ENCODE measurements at regions not wholly inside any gene's neighbourhood (a gene's known extent, or its start where the extent isn't known, plus 50 kb on each side); places are given as distances from the start of the nearest gene placed in this dataset.

DNA sequence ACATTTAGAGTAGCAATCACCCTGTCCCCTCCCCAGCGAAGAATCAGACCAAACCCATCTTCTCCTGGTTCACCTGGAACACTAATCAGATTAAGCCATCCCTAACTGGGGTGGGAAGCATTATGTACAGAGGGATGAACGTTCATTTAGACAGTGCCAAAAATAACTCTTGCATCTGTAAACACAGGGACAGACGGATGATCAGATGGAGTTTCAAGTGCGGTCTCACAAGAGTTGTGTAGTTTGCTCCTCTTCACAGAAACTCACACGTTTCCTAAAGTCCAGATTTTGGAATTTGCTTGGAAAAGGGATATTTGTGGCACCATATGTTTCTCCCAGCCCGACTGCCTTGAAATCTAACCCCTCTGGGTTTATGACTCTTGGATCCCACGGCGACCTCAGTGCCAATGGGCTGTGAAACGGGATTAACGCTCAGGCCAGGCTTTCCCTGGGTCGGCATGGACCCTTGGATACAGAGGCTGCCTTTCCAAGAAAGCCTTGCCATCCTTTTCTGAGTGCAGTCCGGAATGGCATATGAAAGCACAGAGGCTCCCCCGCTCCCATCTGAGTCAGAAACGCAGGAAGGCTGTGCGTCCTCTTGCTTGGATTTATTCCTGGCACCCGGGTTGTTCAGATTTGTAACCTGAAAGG lies 293.2 kb upstream of the HABP2 start:
- Histone ChIP-seq H3K9me3 (ENCODE audit: control insufficient read depth, low read length) (no peaks in the 10 kb centered on the region), H3K27ac (ENCODE audit: low read depth, low read length, severe bottlenecking) (no peak overlapping the region), H3K4me1 (ENCODE audit: control insufficient read depth, insufficient read depth, low read length, poor library complexity, severe bottlenecking) (peaks cover 3% of the 10 kb centered on the region), H3K36me3 (ENCODE audit: control insufficient read depth, insufficient read depth, low read length) (no peaks in the 10 kb centered on the region), H3K4me3 (ENCODE audit: extremely low read depth, insufficient read depth, low read length, poor library complexity, severe bottlenecking) (no peak overlapping the region)
- 90 to 92% methylated on average over 14 to 15 of the region's 16 CpGs for WGBS, 2 experiments (ENCODE audit: insufficient coverage in 2 of 2)

GRCh38 chr10:113261161-113261560 lies 291.7 kb upstream of the HABP2 start:
- Histone ChIP-seq H3K4me3 (ENCODE audit: extremely low read depth, insufficient read depth, low read length, poor library complexity, severe bottlenecking) (no peak overlapping the region), H3K36me3 (ENCODE audit: control insufficient read depth, insufficient read depth, low read length) (no peaks in the 10 kb centered on the region), H3K9me3 (ENCODE audit: control insufficient read depth, low read length) (no peaks in the 10 kb centered on the region), H3K4me1 (ENCODE audit: control insufficient read depth, insufficient read depth, low read length, poor library complexity, severe bottlenecking) (no peaks in the 10 kb centered on the region), H3K27ac (ENCODE audit: low read depth, low read length, severe bottlenecking) (no peak overlapping the region)
- WGBS, 2 experiments (ENCODE audit: insufficient coverage in 2 of 2) = 87 to 96% methylated on average over 4 of the region's 10 CpGs

- Histone ChIP-seq H3K4me3 (ENCODE audit: extremely low read depth, insufficient read depth, low read length, poor library complexity, severe bottlenecking) (no peak overlapping the region), H3K36me3 (ENCODE audit: control insufficient read depth, insufficient read depth, low read length) (no peaks in the 10 kb centered on the region), H3K27ac (ENCODE audit: low read depth, low read length, severe bottlenecking) (no peak overlapping the region), H3K4me1 (ENCODE audit: control insufficient read depth, insufficient read depth, low read length, poor library complexity, severe bottlenecking) (no peaks in the 10 kb centered on the region), H3K9me3 (ENCODE audit: control insufficient read depth, low read length) (no peaks in the 10 kb centered on the region)
- WGBS, 2 experiments (ENCODE audit: insufficient coverage in 2 of 2) = 94 to 97% methylated on average over 10 to 11 of the region's 13 CpGs
These were observed 291.2 kb upstream of the HABP2 start for GRCh38 chr10:113261611-113262091.

- WGBS, 2 experiments (ENCODE audit: insufficient coverage in 2 of 2) = 92 to 93% methylated on average over 1 of the region's 3 CpGs
- H3K36me3 ChIP-seq (ENCODE audit: control insufficient read depth, insufficient read depth, low read length) = no peaks in the 10 kb centered on the region
- H3K9me3 ChIP-seq (ENCODE audit: control insufficient read depth, low read length) = no peaks in the 10 kb centered on the region
- no peak overlapping the region for H3K27ac ChIP-seq (ENCODE audit: low read depth, low read length, severe bottlenecking)
- H3K4me3 ChIP-seq (ENCODE audit: extremely low read depth, insufficient read depth, low read length, poor library complexity, severe bottlenecking) = no peak overlapping the region
- no peaks in the 10 kb centered on the region for H3K4me1 ChIP-seq (ENCODE audit: control insufficient read depth, insufficient read depth, low read length, poor library complexity, severe bottlenecking)
These were observed 289.8 kb upstream of the HABP2 start for GRCh38 chr10:113263056-113263455.

GRCh38 chr10:113264333-113265131 lies 288.3 kb upstream of the HABP2 start:
- no peak overlapping the region for H3K27ac ChIP-seq (ENCODE audit: low read depth, low read length, severe bottlenecking)
- WGBS, 2 experiments (ENCODE audit: insufficient coverage in 2 of 2) = 80 to 86% methylated on average over 6 to 8 of the region's 11 CpGs
- H3K4me1 ChIP-seq (ENCODE audit: control insufficient read depth, insufficient read depth, low read length, poor library complexity, severe bottlenecking) = no peaks in the 10 kb centered on the region
- no peak overlapping the region for H3K4me3 ChIP-seq (ENCODE audit: extremely low read depth, insufficient read depth, low read length, poor library complexity, severe bottlenecking)
- H3K9me3 ChIP-seq (ENCODE audit: control insufficient read depth, low read length) = no peaks in the 10 kb centered on the region
- no peaks in the 10 kb centered on the region for H3K36me3 ChIP-seq (ENCODE audit: control insufficient read depth, insufficient read depth, low read length)

DNA sequence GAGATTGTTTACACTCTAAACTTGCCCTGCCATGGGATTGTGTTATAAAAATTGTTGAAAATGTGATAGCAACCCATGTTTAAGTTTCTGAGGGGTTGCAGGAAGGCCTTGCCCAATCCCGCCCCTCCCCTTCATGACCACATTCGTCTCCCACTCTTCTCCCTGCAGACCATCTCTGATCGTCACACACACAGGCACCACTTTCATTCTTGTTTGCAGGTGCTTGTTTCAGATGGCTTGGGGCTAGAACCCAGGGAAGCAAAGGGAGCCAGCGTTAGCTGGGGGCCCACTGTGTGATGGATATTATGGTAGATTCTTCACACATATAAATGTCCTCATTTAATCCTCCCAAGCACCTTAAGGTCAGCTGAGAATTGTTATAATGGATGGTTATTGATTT lies 286.7 kb upstream of the HABP2 start:
- Histone ChIP-seq H3K36me3 (ENCODE audit: control insufficient read depth, insufficient read depth, low read length) (no peaks in the 10 kb centered on the region), H3K4me3 (ENCODE audit: extremely low read depth, insufficient read depth, low read length, poor library complexity, severe bottlenecking) (no peak overlapping the region), H3K9me3 (ENCODE audit: control insufficient read depth, low read length) (no peaks in the 10 kb centered on the region), H3K27ac (ENCODE audit: low read depth, low read length, severe bottlenecking) (no peak overlapping the region), H3K4me1 (ENCODE audit: control insufficient read depth, insufficient read depth, low read length, poor library complexity, severe bottlenecking) (no peaks in the 10 kb centered on the region)
- 79% methylated on average over 2 of the region's 4 CpGs; no CpG with 5 or more reads in 1 of the 2 experiments for WGBS, 2 experiments (ENCODE audit: insufficient coverage in 2 of 2)

GRCh38 chr10:113267619-113268562 lies 285.0 kb upstream of the HABP2 start:
- Histone ChIP-seq H3K4me3 (ENCODE audit: extremely low read depth, insufficient read depth, low read length, poor library complexity, severe bottlenecking) (no peak overlapping the region), H3K27ac (ENCODE audit: low read depth, low read length, severe bottlenecking) (no peak overlapping the region), H3K4me1 (ENCODE audit: control insufficient read depth, insufficient read depth, low read length, poor library complexity, severe bottlenecking) (peaks cover 6% of the 10 kb centered on the region), H3K36me3 (ENCODE audit: control insufficient read depth, insufficient read depth, low read length) (no peaks in the 10 kb centered on the region), H3K9me3 (ENCODE audit: control insufficient read depth, low read length) (no peaks in the 10 kb centered on the region)
- WGBS, 2 experiments (ENCODE audit: insufficient coverage in 2 of 2) = 93 to 97% methylated on average over 3 to 4 of the region's 4 CpGs

- 100% methylated on average over 1 to 2 of the region's 2 CpGs for WGBS, 2 experiments (ENCODE audit: insufficient coverage in 2 of 2)
These were observed 283.5 kb upstream of the HABP2 start for GRCh38 chr10:113269333-113269732.

DNA sequence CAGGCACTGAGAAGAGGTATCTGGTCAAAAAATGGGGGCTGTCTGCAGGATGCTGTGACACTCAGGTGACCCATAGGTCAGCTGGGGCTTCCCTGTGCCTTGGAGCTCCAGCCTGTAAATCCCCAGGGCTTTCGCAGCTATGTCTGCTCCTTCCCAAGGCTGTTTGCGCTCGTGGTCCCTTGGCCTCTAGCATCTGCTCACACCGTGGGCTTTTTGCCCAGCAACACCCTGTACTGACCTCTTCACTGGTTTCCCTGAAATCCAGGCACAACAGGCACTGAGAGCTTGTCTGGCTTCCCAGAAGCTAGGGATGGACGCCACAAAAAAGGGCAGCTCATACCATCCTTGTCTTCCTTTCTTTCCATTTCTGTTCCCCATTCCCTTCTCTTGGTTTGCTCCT lies 280.3 kb upstream of the HABP2 start:
- H3K4me1 ChIP-seq (ENCODE audit: control insufficient read depth, insufficient read depth, low read length, poor library complexity, severe bottlenecking) = peaks cover 21% of the 10 kb centered on the region
- WGBS, 2 experiments (ENCODE audit: insufficient coverage in 2 of 2) = 93 to 94% methylated on average over 5 of the region's 5 CpGs

More at GRCh38 chr10:113269333-113269732, 283.5 kb upstream of the HABP2 start:
- Histone ChIP-seq H3K36me3 (ENCODE audit: control insufficient read depth, insufficient read depth, low read length) (no peaks in the 10 kb centered on the region), H3K4me1 (ENCODE audit: control insufficient read depth, insufficient read depth, low read length, poor library complexity, severe bottlenecking) (peaks cover 20% of the 10 kb centered on the region), H3K9me3 (ENCODE audit: control insufficient read depth, low read length) (no peaks in the 10 kb centered on the region), H3K27ac (ENCODE audit: low read depth, low read length, severe bottlenecking) (no peak overlapping the region), H3K4me3 (ENCODE audit: extremely low read depth, insufficient read depth, low read length, poor library complexity, severe bottlenecking) (no peak overlapping the region)

More for the DNA sequence above, 280.3 kb upstream of the HABP2 start:
- Histone ChIP-seq H3K27ac (ENCODE audit: low read depth, low read length, severe bottlenecking) (peak overlapping the region; percentile 86), H3K36me3 (ENCODE audit: control insufficient read depth, insufficient read depth, low read length) (no peaks in the 10 kb centered on the region), H3K4me3 (ENCODE audit: extremely low read depth, insufficient read depth, low read length, poor library complexity, severe bottlenecking) (no peak overlapping the region), H3K9me3 (ENCODE audit: control insufficient read depth, low read length) (peaks cover 11% of the 10 kb centered on the region)
